Neuronal stem cell (in vitro differentiated cells): ENCODE measurements at regions not wholly inside any gene's neighbourhood (a gene's known extent, or its start where the extent isn't known, plus 50 kb on each side); places are given as distances from the start of the nearest gene placed in this dataset.
A peak's percentile ranks its signal among the peaks of the same experiment; 100 is the strongest.

Experiments used
- DNase-seq: peaks from one replicate; pipeline ENCODE4 v3.0.0-alpha.2; 2013; ENCODE audit warnings: low spot score
- H2AFZ ChIP-seq: one replicate; pipeline ENCODE4 v1.6.1; 2013; ENCODE audit warnings: mild to moderate bottlenecking, low read length, inconsistent platforms
- H2AK5ac ChIP-seq: 2 replicates; pipeline ENCODE4 v1.6.1; 2013; ENCODE audit warnings: low read depth, mild to moderate bottlenecking, inconsistent platforms, low read length, moderate library complexity, mixed read lengths
- H2BK120ac ChIP-seq: 2 replicates; pipeline ENCODE4 v1.6.1; 2013; ENCODE audit warnings: low read depth, mild to moderate bottlenecking, inconsistent platforms, low read length, moderate library complexity, mixed read lengths
- H2BK12ac ChIP-seq: one replicate; pipeline ENCODE4 v1.6.1; 2013; ENCODE audit warnings: low read length, inconsistent platforms
- H2BK15ac ChIP-seq: 2 replicates; pipeline ENCODE4 v1.6.1; 2013; ENCODE audit warnings: mild to moderate bottlenecking, low read length, inconsistent platforms, mixed read lengths
- H2BK5ac ChIP-seq: one replicate; pipeline ENCODE4 v1.6.1; 2013; ENCODE audit warnings: inconsistent platforms, mild to moderate bottlenecking, low read length, moderate library complexity
- H3K14ac ChIP-seq: one replicate; pipeline ENCODE4 v1.6.1; 2013; ENCODE audit warnings: low read length, inconsistent platforms
- H3K18ac ChIP-seq: 2 replicates; pipeline ENCODE4 v1.6.1; 2013; ENCODE audit warnings: low read length, inconsistent platforms
- H3K23ac ChIP-seq: 2 replicates; pipeline ENCODE4 v1.6.1; 2013; ENCODE audit warnings: low read depth, mild to moderate bottlenecking, mixed read lengths, low read length, inconsistent platforms; ENCODE audit not compliant: poor library complexity
- H3K27ac ChIP-seq: replicated peaks from 3 replicates; pipeline ENCODE4 v1.5.1; 2013; ENCODE audit warnings: low read length, inconsistent platforms
- H3K27me3 ChIP-seq, 3 experiments: 2 replicates each; pipeline ENCODE4 v1.6.1; 2013; ENCODE audit warnings: low read length in 3 of 3, mild to moderate bottlenecking in 2 of 3, inconsistent platforms in 1 of 3, low read depth in 1 of 3, mixed read lengths in 1 of 3, moderate library complexity in 1 of 3; ENCODE audit not compliant: control insufficient read depth in 3 of 3, insufficient read depth in 3 of 3
- H3K36me3 ChIP-seq, 2 donors: replicated peaks in 1 of 2; 2 replicates each; pipeline ENCODE4 v1.6.1; 2013; ENCODE audit warnings: low read length in 2 of 2; ENCODE audit not compliant: control insufficient read depth in 2 of 2, insufficient read depth in 2 of 2
- H3K4ac ChIP-seq: 2 replicates; pipeline ENCODE4 v1.6.1; 2013; ENCODE audit warnings: inconsistent platforms, mild to moderate bottlenecking, low read length, moderate library complexity
- H3K4me1 ChIP-seq, 2 donors: 1 replicate in 1 of 2; 2 replicates in 1 of 2; pipeline ENCODE4 v1.6.1; 2013; ENCODE audit warnings: low read length in 2 of 2, low read depth in 1 of 2; ENCODE audit not compliant: control insufficient read depth in 2 of 2, insufficient read depth in 1 of 2
- H3K4me2 ChIP-seq: one replicate; pipeline ENCODE4 v1.6.1; 2013; ENCODE audit warnings: mild to moderate bottlenecking, low read length, inconsistent platforms; ENCODE audit not compliant: insufficient read depth, poor library complexity, severe bottlenecking
- H3K4me3 ChIP-seq, 2 donors: 2 replicates each; pipeline ENCODE4 v1.5.1; 2013; ENCODE audit warnings: low read length in 2 of 2, mild to moderate bottlenecking in 2 of 2, inconsistent platforms in 1 of 2, moderate library complexity in 1 of 2
- H3K79me1 ChIP-seq: one replicate; pipeline ENCODE4 v1.6.1; 2013; ENCODE audit warnings: low read depth, mild to moderate bottlenecking, inconsistent platforms, low read length, moderate library complexity
- H3K9ac ChIP-seq: one replicate; pipeline ENCODE4 v1.6.1; 2013; ENCODE audit warnings: mild to moderate bottlenecking, low read depth, low read length, inconsistent platforms; ENCODE audit not compliant: poor library complexity
- H3K9me3 ChIP-seq, 2 donors: replicated peaks in 1 of 2; 2 replicates each; pipeline versions ENCODE3 to v1.6.1; 2013; ENCODE audit warnings: low read length in 2 of 2, mild to moderate bottlenecking in 2 of 2, inconsistent platforms in 1 of 2, low read depth in 1 of 2, mixed read lengths in 1 of 2, moderate library complexity in 1 of 2; ENCODE audit not compliant: control insufficient read depth in 2 of 2, insufficient read depth in 1 of 2
- H4K8ac ChIP-seq: one replicate; pipeline ENCODE4 v1.6.1; 2013; ENCODE audit warnings: low read depth, mild to moderate bottlenecking, inconsistent platforms, low read length, moderate library complexity
- H4K91ac ChIP-seq: one replicate; pipeline ENCODE4 v1.6.1; 2013; ENCODE audit warnings: low read length, low read depth, mild to moderate bottlenecking, inconsistent platforms; ENCODE audit not compliant: poor library complexity
- WGBS, 2 donors: extraction: QIAGEN DNeasy Blood & Tissue Kit; methylation state at CpG; one replicate each; pipeline ENCODE4 v1.1.7; 2013; ENCODE audit warnings: missing lambda C conversion rate in 2 of 2, mixed read lengths in 1 of 2; ENCODE audit not compliant: insufficient read length in 2 of 2, insufficient replicate concordance in 1 of 2; ENCODE audit errors: extremely low coverage in 2 of 2; 5-methylcytosine and 5-hydroxymethylcytosine counted together

GRCh38 chr5:124292322-124292855 lies 454.1 kb downstream of the ZNF608 start:
- Histone ChIP-seq H3K79me1 (no peaks in the 10 kb centered on the region), H2BK15ac (no peak overlapping the region), H3K4ac (no peak overlapping the region), H3K36me3 (no peaks in the 10 kb centered on the region), H3K4me2 (no peak overlapping the region), H3K14ac (no peak overlapping the region), H2AFZ (no peak overlapping the region), H3K18ac (no peak overlapping the region), H3K27ac (no peak overlapping the region), H4K91ac (no peak overlapping the region), H3K9me3 (peaks cover 0 to 3% of the 10 kb centered on the region in 2 donors), H2BK120ac (no peak overlapping the region), H2BK12ac (no peak overlapping the region), H3K4me3 (no peak overlapping the region), H4K8ac (no peak overlapping the region), H2AK5ac (no peak overlapping the region), H3K9ac (no peak overlapping the region), H2BK5ac (no peak overlapping the region), H3K23ac (no peak overlapping the region), H3K27me3 (no peaks in the 10 kb centered on the region), H3K4me1 (peaks cover 0 to 4% of the 10 kb centered on the region in 2 donors)
- no peak for DNase-seq
- no CpG with 5 or more reads among the region's 7 CpGs for WGBS, 2 donors

- peak overlapping the region; percentile 60 for H2AFZ ChIP-seq
- H2BK120ac ChIP-seq = no peak overlapping the region
- peaks cover 0 to 3% of the 10 kb centered on the region in 2 donors for H3K9me3 ChIP-seq
- no peak overlapping the region for H3K4ac ChIP-seq
- no peak for DNase-seq
- H3K18ac ChIP-seq = no peak overlapping the region
- no peak overlapping the region for H3K14ac ChIP-seq
- H3K79me1 ChIP-seq = no peaks in the 10 kb centered on the region
- no peak overlapping the region for H2BK12ac ChIP-seq
- H3K36me3 ChIP-seq = no peaks in the 10 kb centered on the region
- H3K4me2 ChIP-seq = no peak overlapping the region
- H2BK5ac ChIP-seq = no peak overlapping the region
- no peak overlapping the region for H4K91ac ChIP-seq
- no peak overlapping the region for H3K27ac ChIP-seq
- no peak overlapping the region for H3K4me3 ChIP-seq
- no peaks in the 10 kb centered on the region for H3K27me3 ChIP-seq
- H2BK15ac ChIP-seq = no peak overlapping the region
- H3K4me1 ChIP-seq = peaks cover 0 to 4% of the 10 kb centered on the region in 2 donors
- H4K8ac ChIP-seq = no peak overlapping the region
- no CpG with 5 or more reads among the region's 2 CpGs for WGBS, 2 donors
- H3K23ac ChIP-seq = no peak overlapping the region
- H2AK5ac ChIP-seq = no peak overlapping the region
- no peak overlapping the region for H3K9ac ChIP-seq
Measured at GRCh38 chr5:124289641-124290311, 456.7 kb downstream of the ZNF608 start.

- no peak overlapping the region for H3K27ac ChIP-seq
- no peaks in the 10 kb centered on the region for H3K27me3 ChIP-seq
- peaks cover 0 to 4% of the 10 kb centered on the region in 2 donors for H3K4me1 ChIP-seq
- no peak overlapping the region for H3K4me2 ChIP-seq
- no peak overlapping the region for H3K4me3 ChIP-seq
- no peaks in the 10 kb centered on the region for H3K79me1 ChIP-seq
- no peak overlapping the region for H2BK5ac ChIP-seq
- no peak overlapping the region for H3K23ac ChIP-seq
- no peak overlapping the region for H3K4ac ChIP-seq
- H2BK12ac ChIP-seq = no peak overlapping the region
- H3K9me3 ChIP-seq = peaks cover 0 to 3% of the 10 kb centered on the region in 2 donors
- no peak overlapping the region for H3K18ac ChIP-seq
- H4K8ac ChIP-seq = no peak overlapping the region
- WGBS, 2 donors = no CpG with 5 or more reads among the region's 4 CpGs
- H3K9ac ChIP-seq = no peak overlapping the region
- no peak overlapping the region for H2BK120ac ChIP-seq
- no peak for DNase-seq
- H2BK15ac ChIP-seq = no peak overlapping the region
- H4K91ac ChIP-seq = no peak overlapping the region
- H2AFZ ChIP-seq = no peak overlapping the region
- H3K36me3 ChIP-seq = no peaks in the 10 kb centered on the region
- no peak overlapping the region for H3K14ac ChIP-seq
- no peak overlapping the region for H2AK5ac ChIP-seq
Measured at GRCh38 chr5:124289130-124289529, 457.3 kb downstream of the ZNF608 start.

- H2BK120ac ChIP-seq = no peak overlapping the region
- no peak overlapping the region for H3K9ac ChIP-seq
- no peak overlapping the region for H3K4me3 ChIP-seq
- H2AFZ ChIP-seq = no peak overlapping the region
- H2BK12ac ChIP-seq = no peak overlapping the region
- no CpG with 5 or more reads among the region's 3 CpGs for WGBS, 2 donors
- peaks cover 0 to 3% of the 10 kb centered on the region in 2 donors for H3K9me3 ChIP-seq
- H3K18ac ChIP-seq = no peak overlapping the region
- no peaks in the 10 kb centered on the region for H3K27me3 ChIP-seq
- no peak overlapping the region for H3K4ac ChIP-seq
- H4K8ac ChIP-seq = no peak overlapping the region
- no peaks in the 10 kb centered on the region for H3K79me1 ChIP-seq
- no peak overlapping the region for H2BK5ac ChIP-seq
- no peak overlapping the region for H3K14ac ChIP-seq
- no peak overlapping the region for H4K91ac ChIP-seq
- H3K4me1 ChIP-seq = peaks cover 3 to 4% of the 10 kb centered on the region in 2 donors
- DNase-seq = no peak
- H3K27ac ChIP-seq = no peak overlapping the region
- H3K4me2 ChIP-seq = no peak overlapping the region
- no peak overlapping the region for H2AK5ac ChIP-seq
- H3K23ac ChIP-seq = no peak overlapping the region
- no peaks in the 10 kb centered on the region for H3K36me3 ChIP-seq
- H2BK15ac ChIP-seq = no peak overlapping the region
Measured at GRCh38 chr5:124287813-124288212, 458.6 kb downstream of the ZNF608 start.
